Memory B cell (primary cell): ENCODE measurements at regions not wholly inside any gene's neighbourhood (a gene's known extent, or its start where the extent isn't known, plus 50 kb on each side); places are given as distances from the start of the nearest gene placed in this dataset.

Source experiments
- ATAC-seq: fragments of 150-1000 bp; cut with Tn5 transposase; 2 replicates; pipeline ENCODE4 v1.10.0; 2021; ENCODE audit warnings: low read depth, mild to moderate bottlenecking, moderate library complexity
- DNase-seq, 2 donors: peaks; one replicate each; pipeline ENCODE4 v3.0.0; 2022; ENCODE audit warnings: low spot score in 2 of 2
- H3K27ac Mint-ChIP-seq: one replicate; pipeline ENCODE4 v1.8.0; 2022; ENCODE audit warnings: mild to moderate bottlenecking, moderate library complexity, mixed read lengths
- H3K27me3 Mint-ChIP-seq: one replicate; pipeline ENCODE4 v1.8.0; 2022; ENCODE audit warnings: mixed read lengths
- H3K36me3 Mint-ChIP-seq: one replicate; pipeline ENCODE4 v1.8.0; 2022; ENCODE audit warnings: mild to moderate bottlenecking, mixed read lengths
- H3K4me1 Mint-ChIP-seq: one replicate; pipeline ENCODE4 v1.8.0; 2022; ENCODE audit warnings: mixed read lengths
- H3K4me3 Mint-ChIP-seq: one replicate; pipeline ENCODE4 v1.8.0; 2022; ENCODE audit warnings: mild to moderate bottlenecking, moderate library complexity, mixed read lengths
- H3K9me3 Mint-ChIP-seq: one replicate; pipeline ENCODE4 v1.8.0; 2022; ENCODE audit warnings: mixed read lengths

DNA sequence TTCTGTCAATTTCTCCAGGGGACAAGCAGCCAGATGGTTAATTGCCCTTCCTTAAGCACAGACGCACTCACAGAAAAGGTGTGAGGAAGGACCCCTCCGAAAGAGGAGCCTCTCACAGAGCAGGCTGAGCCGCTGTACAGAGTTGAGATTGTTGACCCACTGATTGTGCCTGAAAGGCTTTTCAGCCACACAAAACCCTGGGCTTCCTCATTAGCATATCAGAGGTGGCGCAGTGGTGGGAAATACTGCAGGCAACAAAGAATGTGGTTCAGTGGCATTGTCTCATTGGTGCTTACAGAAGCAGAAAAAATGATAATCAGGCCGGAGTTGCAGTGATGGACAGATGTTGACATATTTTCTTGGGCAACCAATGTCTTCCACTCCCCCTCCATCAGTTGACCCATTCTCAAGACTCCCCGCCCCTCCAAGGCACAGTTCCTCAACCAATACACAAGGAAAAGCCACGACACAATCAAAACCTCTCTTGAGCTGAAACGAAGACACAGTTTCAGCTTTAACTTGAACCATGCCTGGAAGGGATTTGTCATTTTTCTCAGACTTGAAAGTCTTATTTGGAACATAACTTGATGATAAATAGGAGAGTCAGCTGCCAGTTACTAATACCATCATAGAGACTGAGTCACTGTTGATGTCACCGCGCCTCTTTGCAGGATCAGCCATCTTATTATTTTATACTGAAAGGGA lies 53.1 kb downstream of the ATXN3L start:
- H3K4me1 Mint-ChIP-seq: peaks cover 6% of the 10 kb centered on the region
- DNase-seq (no peak), ATAC-seq (no peak)
- no peaks in the 10 kb centered on the region for H3K27me3 Mint-ChIP-seq
- no peak overlapping the region for H3K27ac Mint-ChIP-seq
- H3K36me3 Mint-ChIP-seq: no peaks in the 10 kb centered on the region
- H3K4me3 Mint-ChIP-seq: no peak overlapping the region
- H3K9me3 Mint-ChIP-seq: no peaks in the 10 kb centered on the region

DNA sequence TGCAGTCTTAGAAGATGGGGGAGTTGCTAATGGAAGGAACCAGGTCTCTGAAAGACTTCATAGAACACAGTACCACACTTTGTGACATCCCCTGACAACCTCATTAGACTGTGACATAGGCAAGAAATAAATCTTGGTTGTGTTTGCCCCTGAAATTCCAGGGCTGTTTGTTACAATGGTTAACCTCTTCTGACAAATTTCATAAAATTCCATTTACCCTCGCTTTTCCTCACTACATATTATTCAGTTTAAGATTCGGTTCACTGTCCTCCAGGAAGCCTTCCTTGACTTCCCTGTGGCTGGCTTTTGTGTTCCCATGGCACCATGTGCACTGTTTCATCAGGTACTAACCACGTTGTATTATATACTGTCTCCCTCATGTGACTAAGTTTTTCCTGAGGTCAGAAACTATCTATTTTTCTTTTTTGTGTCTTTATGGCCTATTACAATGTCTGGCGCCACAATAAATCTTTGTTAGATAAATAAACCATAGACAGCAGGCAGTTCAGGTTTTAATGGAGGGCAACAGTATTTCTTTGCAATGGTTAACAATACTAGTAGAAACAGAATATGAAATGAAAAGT lies 54.2 kb downstream of the ATXN3L start:
- H3K27ac Mint-ChIP-seq: no peak overlapping the region
- no peak for ATAC-seq

DNA sequence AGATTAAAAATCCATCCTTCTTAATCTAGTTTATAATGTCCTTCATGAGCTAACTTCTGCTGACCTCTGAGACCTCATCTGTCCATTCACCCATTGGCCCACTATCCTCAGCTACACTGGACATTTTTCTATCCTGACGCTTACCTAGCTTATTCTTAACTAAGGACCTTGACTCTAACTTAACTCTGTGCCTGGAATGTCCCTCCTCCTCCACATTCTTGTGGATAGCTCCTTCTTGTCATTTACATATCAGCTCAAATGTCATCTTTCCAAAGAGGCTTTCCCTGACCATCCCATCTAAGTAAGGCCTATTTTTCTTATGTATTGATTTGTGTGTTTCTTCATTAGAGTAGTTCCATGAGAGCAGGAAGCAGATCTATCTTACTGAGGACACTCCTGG lies 54.7 kb downstream of the ATXN3L start:
- DNase-seq (no peak), ATAC-seq (no peak)
- Mint-ChIP-seq H3K36me3 (no peaks in the 10 kb centered on the region), H3K4me3 (no peak overlapping the region), H3K27me3 (no peaks in the 10 kb centered on the region), H3K27ac (no peak overlapping the region), H3K4me1 (peaks cover 6% of the 10 kb centered on the region), H3K9me3 (no peaks in the 10 kb centered on the region)

More for the DNA sequence above, 54.2 kb downstream of the ATXN3L start:
- no peak for DNase-seq
- no peaks in the 10 kb centered on the region for H3K9me3 Mint-ChIP-seq
- no peak overlapping the region for H3K4me3 Mint-ChIP-seq
- H3K36me3 Mint-ChIP-seq: no peaks in the 10 kb centered on the region
- H3K4me1 Mint-ChIP-seq: peaks cover 6% of the 10 kb centered on the region
- no peaks in the 10 kb centered on the region for H3K27me3 Mint-ChIP-seq

DNA sequence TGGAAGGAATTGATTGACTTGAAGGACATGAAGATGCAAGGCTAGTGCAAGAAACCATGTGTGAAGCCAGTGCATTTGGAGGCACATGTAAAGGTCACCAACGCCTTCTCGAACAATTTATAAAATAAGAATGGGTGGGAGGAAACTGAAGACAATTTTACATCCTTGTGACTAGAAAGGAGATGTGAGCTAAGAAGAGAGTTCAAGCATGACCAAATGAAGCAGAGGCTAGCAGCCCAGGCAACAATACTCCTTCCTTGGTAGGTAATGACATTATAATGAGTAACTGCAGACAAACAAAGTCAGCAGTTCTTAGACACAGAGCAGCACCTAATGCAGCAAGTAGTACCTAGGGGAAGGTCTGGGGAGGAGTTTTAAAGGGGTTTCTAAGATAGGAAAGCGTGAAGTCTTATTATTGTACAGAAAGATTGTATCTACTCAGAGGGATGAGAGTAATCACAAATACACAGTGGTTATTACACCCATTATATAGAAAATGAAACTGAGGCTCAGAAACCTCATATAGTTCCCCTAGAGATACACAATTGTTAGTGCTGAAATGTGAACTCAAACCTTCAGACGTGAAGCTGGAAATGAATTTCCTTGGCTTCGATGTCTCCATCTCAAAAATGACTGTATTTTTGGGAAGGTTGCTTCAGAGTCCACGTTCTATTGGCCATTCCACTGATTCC lies 56.1 kb downstream of the ATXN3L start:
- H3K36me3 Mint-ChIP-seq: no peaks in the 10 kb centered on the region
- H3K9me3 Mint-ChIP-seq: no peaks in the 10 kb centered on the region
- H3K4me3 Mint-ChIP-seq: peak overlapping the region; percentile 56
- peaks cover 6% of the 10 kb centered on the region for H3K4me1 Mint-ChIP-seq
- H3K27ac Mint-ChIP-seq: no peak overlapping the region
- ATAC-seq: peak; percentile 94
- DNase-seq: peak in 1 of 2 donors; percentile 10
- H3K27me3 Mint-ChIP-seq: no peaks in the 10 kb centered on the region

DNA sequence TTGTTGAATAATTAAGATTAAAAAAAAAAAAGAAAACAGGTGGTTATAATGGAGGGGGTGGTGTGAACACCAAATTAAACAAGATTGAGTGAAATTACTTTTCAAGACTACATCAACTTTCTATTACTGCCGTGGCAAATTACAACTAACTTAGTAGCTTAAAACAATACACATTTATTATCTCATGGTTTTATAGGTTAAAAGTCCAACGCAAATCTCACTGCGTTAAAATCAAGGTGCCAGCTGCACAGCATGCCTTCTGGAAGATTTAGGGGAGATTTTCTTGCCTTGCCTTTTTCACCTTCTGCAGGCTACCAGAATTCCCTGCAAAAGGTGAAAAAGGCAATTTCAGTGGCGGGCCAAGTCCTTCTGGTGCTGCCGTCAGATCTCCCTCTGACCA lies 58.5 kb downstream of the ATXN3L start:
- H3K9me3 Mint-ChIP-seq: no peaks in the 10 kb centered on the region
- DNase-seq (no peak), ATAC-seq (no peak)
- H3K27ac Mint-ChIP-seq: no peak overlapping the region
- H3K36me3 Mint-ChIP-seq: no peaks in the 10 kb centered on the region
- H3K4me1 Mint-ChIP-seq: peaks cover 10% of the 10 kb centered on the region
- H3K27me3 Mint-ChIP-seq: no peaks in the 10 kb centered on the region
- H3K4me3 Mint-ChIP-seq: no peak overlapping the region

DNA sequence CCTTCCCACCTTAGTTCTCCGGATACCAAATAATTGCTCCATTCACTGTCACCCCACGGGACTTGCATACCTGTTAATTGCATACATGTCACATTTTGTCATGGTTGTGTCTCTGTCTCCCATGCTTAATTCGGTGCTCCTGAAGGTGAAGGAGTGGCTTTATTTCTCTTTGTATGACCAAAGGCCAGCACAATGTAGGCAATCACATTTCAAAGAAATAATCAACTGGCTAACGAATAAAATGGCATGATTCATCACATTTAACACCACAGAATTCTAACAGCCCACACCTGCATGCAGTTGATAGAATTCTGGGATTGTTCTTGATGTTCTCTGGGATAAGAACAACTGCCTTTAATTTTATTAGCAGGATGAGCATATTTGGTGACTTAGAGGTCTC lies 59.3 kb downstream of the ATXN3L start:
- H3K36me3 Mint-ChIP-seq: no peaks in the 10 kb centered on the region
- no peaks in the 10 kb centered on the region for H3K9me3 Mint-ChIP-seq
- no peaks in the 10 kb centered on the region for H3K27me3 Mint-ChIP-seq
- H3K27ac Mint-ChIP-seq: no peak overlapping the region
- H3K4me3 Mint-ChIP-seq: no peak overlapping the region
- no peak for ATAC-seq
- peaks cover 17% of the 10 kb centered on the region for H3K4me1 Mint-ChIP-seq
- no peak for DNase-seq

DNA sequence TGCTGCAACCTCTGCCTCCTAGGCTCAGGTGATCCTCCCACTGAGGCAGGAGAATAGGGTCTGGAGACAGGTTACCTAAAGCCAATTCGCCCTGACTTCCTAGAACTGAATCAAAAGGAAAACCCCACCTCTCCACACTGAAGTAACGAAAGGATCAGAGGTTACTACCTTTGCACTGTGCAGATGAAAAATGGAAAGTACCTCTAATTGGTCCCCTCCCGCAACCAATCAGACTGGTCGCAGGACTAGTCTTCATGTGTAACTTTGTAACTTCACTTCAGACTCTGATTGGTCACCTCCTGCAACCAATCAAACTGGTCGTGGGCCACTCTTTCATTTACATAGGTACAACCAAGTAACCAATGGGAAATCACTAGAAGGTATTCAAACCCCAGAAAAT lies 61.1 kb downstream of the ATXN3L start:
- Mint-ChIP-seq H3K27me3 (no peaks in the 10 kb centered on the region), H3K4me3 (no peak overlapping the region)
- no peak for ATAC-seq

DNA sequence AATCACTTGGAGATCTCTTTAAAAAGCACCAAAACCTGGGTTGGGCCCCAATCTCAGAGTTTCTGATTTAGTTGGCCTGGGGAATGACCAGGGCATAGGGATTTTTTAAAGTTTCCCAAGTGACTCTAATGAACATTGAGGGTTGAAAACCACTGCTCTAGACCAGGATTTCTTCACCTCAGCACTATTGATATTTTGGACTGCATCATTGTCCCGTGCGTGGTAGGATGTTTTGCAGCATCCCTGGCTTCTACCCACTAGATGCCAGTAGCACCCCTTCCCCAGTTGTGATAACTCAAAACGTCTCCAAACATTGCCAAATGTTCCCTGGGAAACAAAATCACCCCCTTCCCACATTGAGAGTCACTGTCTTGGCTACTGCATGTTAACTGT lies 61.8 kb downstream of the ATXN3L start:
- no peak for ATAC-seq
- DNase-seq: no peak
- no peaks in the 10 kb centered on the region for H3K36me3 Mint-ChIP-seq

More for the DNA sequence above, 61.1 kb downstream of the ATXN3L start:
- Mint-ChIP-seq H3K36me3 (no peaks in the 10 kb centered on the region), H3K27ac (no peak overlapping the region), H3K4me1 (peaks cover 26% of the 10 kb centered on the region), H3K9me3 (no peaks in the 10 kb centered on the region)
- DNase-seq: no peak

DNA sequence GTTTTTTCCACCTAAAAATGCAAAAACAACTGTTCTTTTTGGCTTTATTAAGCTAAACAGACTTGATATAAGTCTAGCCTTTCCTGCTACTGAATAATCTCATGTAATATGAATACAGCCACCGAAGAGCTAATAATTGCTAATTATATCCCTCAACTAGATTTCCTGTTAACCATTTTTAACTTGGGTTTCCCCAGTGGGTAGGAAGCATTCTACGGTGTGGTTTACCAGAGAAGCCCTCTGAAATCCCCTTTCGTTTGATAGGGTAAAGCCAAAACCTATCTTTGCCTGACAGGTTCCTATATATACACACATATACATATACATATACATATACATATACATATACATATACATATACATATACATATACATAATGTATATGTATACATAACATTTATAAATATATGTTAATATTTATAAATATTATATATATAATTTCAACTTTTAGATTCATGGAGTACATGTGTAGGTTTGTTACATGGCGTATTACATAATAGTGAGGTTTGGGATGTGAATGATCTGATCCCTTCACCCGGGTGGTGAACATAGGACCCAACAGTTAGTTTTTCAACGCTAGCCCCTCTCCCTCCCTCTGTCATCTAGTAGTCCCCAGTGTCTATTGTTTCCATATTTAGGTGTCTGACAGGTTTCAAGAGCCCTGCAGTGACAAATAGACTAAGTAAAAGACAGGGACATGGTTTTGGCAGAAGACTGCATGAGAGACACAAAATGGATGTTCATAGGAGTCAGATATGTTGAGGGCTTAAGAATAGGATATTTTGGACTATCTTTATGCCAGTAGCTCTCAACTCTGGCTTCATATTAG lies 62.4 kb downstream of the ATXN3L start:
- Mint-ChIP-seq H3K27ac (peak overlapping the region; percentile 55), H3K27me3 (no peaks in the 10 kb centered on the region), H3K9me3 (no peaks in the 10 kb centered on the region), H3K36me3 (no peaks in the 10 kb centered on the region), H3K4me3 (no peak overlapping the region), H3K4me1 (peaks cover 25% of the 10 kb centered on the region)
- ATAC-seq: peak; percentile 88
- DNase-seq: peak in 1 of 2 donors; percentile 29

More for the DNA sequence above, 61.8 kb downstream of the ATXN3L start:
- H3K27ac Mint-ChIP-seq: no peak overlapping the region
- H3K27me3 Mint-ChIP-seq: no peaks in the 10 kb centered on the region
- no peak overlapping the region for H3K4me3 Mint-ChIP-seq
- H3K4me1 Mint-ChIP-seq: peaks cover 25% of the 10 kb centered on the region
- no peaks in the 10 kb centered on the region for H3K9me3 Mint-ChIP-seq

DNA sequence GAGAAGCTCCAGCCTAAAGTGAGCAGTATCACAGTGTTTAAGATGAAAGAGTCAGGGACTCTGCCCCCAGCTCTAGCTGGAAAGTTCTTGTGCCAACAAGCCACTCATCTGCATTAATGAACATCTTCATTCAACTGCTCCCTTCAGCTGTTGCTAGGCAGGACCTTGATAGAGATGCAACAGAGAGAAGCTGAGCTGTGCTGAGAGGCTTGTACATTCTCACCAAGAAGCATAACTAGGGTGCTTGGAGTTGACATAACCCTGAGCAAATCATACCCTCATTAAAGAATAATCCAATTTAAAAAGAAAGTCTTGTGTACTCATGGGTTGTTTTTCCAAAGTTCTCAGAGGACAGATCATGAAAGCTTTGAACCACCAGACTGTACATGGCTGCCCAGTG lies 63.2 kb downstream of the ATXN3L start:
- ATAC-seq: peak; percentile 40

DNA sequence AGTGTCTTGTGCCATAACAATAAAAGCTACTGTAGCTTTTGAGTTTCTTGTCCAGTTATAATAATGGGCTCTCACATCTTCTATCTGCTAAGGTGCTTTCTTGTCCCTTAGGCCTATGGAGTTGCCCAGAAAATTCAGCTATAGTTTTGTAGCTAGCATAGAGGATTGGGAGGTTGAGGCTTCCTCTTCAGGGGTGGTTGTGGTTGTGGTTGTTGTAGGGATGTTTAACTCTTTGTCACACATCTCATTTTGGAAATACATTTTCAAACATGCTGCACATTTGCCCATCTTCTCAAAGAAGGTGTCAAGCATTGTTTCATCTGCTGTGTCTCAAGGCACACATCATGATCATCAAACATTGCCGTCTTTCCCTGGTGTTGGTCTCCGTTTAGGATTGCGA lies 65.0 kb downstream of the ATXN3L start:
- no peaks in the 10 kb centered on the region for H3K27me3 Mint-ChIP-seq
- DNase-seq: no peak
- ATAC-seq: no peak
- peaks cover 29% of the 10 kb centered on the region for H3K4me1 Mint-ChIP-seq
- H3K27ac Mint-ChIP-seq: no peak overlapping the region
- no peak overlapping the region for H3K4me3 Mint-ChIP-seq
- H3K36me3 Mint-ChIP-seq: no peaks in the 10 kb centered on the region
- H3K9me3 Mint-ChIP-seq: no peaks in the 10 kb centered on the region

More for the DNA sequence above, 63.2 kb downstream of the ATXN3L start:
- no peaks in the 10 kb centered on the region for H3K9me3 Mint-ChIP-seq
- DNase-seq: peak in 1 of 2 donors; percentile 0
- no peak overlapping the region for H3K4me3 Mint-ChIP-seq
- H3K4me1 Mint-ChIP-seq: peaks cover 27% of the 10 kb centered on the region
- no peaks in the 10 kb centered on the region for H3K36me3 Mint-ChIP-seq
- H3K27ac Mint-ChIP-seq: no peak overlapping the region
- no peaks in the 10 kb centered on the region for H3K27me3 Mint-ChIP-seq

DNA sequence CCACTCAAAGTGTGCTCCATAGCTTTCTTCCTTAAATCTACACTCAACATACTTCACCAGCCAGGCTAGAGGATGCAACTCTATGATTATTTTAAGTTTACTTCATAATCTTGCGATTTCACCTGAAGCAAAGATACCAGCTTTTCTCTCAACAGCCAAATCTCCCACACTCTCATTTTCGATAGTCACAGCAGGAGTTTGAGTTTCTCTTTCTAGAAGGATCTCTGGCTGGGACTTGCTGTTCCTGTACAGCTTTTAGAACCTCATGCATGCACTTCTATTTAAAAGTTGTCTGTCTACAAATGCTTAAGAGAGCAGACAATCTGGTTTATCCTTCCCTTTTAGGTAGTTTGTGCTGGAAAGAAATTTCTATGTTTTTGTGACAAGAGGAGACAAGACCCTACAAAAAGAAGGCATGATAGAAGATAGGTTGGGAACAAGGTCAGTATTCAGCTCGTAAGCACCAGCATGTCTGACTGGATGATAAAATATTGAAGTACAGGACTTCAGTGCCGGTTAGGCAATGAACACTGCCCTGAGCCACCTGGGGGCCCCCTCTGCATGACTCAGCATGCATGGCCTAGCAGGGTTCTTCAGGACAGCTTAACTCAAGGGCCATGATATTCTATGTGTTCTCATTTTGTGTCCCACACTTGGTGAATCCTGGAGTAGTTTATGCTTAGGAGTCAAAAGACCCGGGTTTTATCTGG lies 65.6 kb downstream of the ATXN3L start:
- no peak for DNase-seq
- H3K36me3 Mint-ChIP-seq: no peaks in the 10 kb centered on the region
- no peaks in the 10 kb centered on the region for H3K27me3 Mint-ChIP-seq
- peaks cover 29% of the 10 kb centered on the region for H3K4me1 Mint-ChIP-seq
- ATAC-seq: peak; percentile 30
- peak overlapping the region; percentile 71 for H3K27ac Mint-ChIP-seq
- peak overlapping the region; percentile 8 for H3K4me3 Mint-ChIP-seq
- H3K9me3 Mint-ChIP-seq: no peaks in the 10 kb centered on the region

DNA sequence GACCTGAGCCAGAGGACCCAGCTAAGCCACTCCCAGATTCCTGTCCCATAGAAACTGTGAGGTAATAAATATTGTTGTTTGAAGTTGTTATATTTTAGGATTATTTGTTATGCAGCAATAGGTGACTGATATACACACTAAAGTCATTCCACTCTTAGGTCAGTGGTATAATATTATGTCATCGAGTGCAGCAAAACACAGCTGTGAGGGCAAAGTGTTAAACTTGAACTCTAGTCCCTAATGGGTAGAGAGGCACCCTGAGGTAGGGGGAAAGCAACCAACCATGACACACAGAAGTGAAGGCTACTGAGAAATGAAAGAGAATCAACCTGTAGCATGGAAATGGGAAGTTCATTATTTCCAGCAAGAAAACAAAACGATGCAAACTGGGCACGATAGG lies 66.6 kb downstream of the ATXN3L start:
- peaks cover 29% of the 10 kb centered on the region for H3K4me1 Mint-ChIP-seq

More for the DNA sequence above, 66.6 kb downstream of the ATXN3L start:
- peak overlapping the region; percentile 63 for H3K4me3 Mint-ChIP-seq
- no peaks in the 10 kb centered on the region for H3K27me3 Mint-ChIP-seq
- H3K36me3 Mint-ChIP-seq: no peaks in the 10 kb centered on the region
- no peaks in the 10 kb centered on the region for H3K9me3 Mint-ChIP-seq
- DNase-seq: no peak
- peak; percentile 35 for ATAC-seq
- H3K27ac Mint-ChIP-seq: peak overlapping the region; percentile 71
